ENCODE measurements at regions not wholly inside any gene's neighbourhood (a gene's known extent, or its start where the extent isn't known, plus 50 kb on each side); places are given as distances from the start of the nearest gene placed in this dataset.
"Not testable (repeated sequence)": the region's sequence is repeated elsewhere in the genome, so short reads cannot be mapped to it uniquely, and the experiment has no call there.

DNA sequence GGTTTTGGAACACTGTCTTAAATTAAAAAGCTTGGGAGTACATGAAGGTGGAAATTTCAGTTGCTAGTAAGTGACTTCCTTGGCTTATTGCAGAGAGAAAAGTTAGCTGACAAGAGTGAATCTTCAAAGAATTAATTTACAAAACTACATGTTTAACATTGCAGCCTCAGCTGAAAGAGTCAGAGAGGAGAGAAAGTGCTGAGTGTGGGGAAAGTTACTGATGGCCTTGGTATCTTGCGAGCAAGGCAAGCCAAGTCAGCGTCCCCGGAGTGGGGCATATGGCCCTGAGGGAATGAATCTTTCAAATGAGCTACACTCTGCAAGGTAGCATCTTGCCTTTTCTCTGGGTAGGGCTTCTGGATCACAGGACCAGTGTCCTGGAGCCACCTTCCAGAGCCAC is 131.3 kb downstream of the LPIN1 start:
- no peak for DNase-seq (ENCODE audit: low spot score)

DNA sequence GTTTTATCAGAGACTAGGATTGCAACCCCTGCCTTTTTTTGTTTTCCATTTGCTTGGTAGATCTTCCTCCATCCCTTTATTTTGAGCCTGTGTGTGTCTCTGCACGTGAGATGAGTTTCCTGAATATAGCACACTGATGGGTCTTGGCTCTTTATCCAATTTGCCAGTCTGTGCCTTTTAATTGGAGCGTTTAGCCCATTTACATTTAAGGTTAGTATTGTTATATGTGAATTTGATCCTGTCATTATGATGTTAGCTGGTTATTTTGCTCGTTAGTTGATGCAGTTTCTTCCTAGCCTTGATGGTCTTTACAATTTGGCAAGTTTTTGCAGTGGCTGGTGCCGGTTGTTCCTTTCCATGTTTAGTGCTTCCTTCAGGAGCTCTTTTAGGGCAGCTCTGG is 138.8 kb downstream of the LPIN1 start:
- not testable (repeated sequence) for DNase-seq (ENCODE audit: low spot score)

DNA sequence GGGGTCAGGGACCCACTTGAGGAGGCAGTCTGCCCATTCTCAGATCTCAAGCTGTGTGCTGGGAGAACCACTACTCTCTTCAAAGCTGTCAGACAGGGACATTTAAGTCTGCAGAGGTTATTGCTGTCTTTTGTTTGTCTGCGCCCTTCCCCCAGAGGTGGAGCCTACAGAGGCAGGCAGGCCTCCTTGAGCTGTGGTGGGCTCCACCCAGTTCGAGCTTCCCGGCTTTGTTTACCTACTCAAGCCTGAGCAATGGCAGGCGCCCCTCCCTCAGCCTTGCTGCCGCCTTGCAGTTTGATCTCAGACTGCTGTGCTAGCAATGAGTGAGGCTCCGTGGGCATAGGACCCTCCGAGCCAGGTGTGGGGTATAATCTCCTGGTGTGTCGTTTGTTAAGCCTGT is 140.5 kb downstream of the LPIN1 start:
- DNase-seq (ENCODE audit: low spot score): not testable (repeated sequence)

DNA sequence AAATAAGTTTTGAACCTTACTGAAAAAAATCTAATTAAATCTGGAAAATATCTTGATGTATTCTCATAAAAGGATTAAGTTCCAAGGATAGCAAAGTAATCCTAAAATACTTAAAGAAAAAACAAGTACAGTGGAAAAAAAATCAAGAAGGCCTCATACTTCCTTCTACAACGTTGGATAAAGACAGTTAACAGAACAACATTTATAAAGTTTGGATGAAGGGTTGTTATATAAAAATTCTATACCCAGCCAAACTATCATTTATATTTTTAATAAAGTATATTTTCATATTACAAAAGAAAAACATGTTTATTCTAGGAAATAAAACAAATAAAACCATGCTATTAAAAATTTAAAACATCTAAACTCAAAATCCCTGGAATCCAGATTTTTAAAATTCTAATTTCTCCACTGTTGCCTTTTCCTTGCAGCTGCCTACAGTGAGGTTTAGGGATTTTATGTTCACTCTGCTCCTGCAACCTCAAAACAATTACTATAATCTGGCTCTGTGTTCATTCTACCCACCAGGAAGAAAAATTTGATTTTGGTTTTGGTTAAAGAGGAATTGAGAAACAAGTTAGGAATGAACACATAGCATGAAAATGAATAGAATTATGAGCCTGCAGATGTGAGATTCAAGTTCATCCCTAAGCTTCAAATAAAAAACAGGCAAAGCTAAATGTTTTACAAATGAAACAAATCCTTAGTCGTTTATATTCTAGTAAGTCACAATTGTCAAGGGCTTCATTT is 142.8 kb downstream of the LPIN1 start:
- DNase-seq (ENCODE audit: low spot score): no peak

DNA sequence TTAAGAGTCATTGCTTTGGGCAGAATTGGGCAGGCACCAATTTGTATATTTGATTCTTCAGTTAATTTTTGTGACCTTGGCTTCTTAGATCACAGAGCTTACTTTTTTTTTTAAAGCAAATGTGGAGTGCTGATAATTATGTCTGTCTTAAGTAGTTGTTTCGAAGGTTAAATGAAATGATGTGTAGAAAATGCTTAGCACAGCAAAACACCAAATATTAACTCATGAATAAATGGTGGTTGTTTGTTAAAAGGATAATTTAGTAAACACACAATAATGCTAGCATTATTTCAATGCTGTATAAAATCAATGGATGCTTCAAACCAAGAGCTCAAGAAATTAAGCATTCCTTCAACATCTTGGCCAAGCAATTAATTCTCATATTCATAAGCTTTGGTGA is 143.4 kb downstream of the LPIN1 start:
- no peak for DNase-seq (ENCODE audit: low spot score)

DNA sequence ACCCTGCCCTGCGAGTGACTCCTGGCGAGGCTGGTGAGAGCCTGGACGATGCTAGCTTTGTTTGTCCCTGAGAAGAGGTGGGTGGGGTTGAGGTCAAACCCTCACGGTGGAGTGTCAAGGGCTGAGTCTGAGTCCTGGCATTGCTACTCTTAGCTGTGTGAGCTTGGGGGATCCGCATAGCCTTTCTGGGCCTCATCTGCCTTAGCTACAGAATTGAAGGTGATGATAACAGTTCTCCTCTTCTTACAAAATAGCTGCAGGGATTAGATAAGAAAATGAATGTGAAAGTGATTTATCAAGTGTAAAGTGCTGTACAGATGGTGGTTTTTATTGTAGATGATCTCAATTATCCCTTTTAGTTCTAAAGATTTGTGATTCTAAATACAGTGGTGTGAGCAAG is 144.6 kb downstream of the LPIN1 start:
- DNase-seq (ENCODE audit: low spot score): peak; percentile 46

DNA sequence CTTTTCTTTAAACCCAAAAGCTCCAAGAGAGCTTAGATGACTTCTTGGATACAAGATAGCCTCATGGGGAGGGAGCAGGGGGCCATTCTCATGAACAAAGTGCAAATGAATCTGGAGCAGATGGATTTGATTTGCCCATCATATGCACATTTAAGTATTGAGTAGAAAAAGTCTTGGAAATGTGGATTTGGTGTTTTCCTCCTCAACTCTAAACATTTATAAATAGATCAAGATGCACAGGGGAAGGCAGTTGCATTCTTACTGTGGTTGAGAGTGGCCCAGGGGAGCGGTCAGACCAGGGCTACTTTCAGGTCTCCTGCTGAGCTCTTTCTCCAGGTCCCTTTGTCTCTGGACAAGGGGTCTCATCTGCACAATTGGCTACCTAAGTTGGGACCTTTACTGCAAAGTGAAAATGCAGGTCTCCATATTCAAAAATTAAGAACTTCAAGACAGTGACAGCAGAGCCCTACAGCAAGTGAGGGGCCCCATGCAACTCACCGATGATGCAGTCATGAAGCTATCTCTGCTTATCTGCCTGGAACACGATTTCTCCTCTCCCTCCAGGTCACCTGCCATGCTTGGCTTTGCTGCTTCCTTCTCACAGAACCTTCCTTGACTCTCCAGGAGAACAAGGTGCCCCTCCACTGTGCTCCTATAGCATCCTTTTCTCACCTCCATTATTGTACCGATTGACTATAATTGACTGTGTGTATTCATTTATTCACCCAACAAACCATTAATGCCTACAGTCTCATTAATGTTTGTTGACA is 145.4 kb downstream of the LPIN1 start:
- peak; percentile 11 for DNase-seq (ENCODE audit: low spot score)

DNA sequence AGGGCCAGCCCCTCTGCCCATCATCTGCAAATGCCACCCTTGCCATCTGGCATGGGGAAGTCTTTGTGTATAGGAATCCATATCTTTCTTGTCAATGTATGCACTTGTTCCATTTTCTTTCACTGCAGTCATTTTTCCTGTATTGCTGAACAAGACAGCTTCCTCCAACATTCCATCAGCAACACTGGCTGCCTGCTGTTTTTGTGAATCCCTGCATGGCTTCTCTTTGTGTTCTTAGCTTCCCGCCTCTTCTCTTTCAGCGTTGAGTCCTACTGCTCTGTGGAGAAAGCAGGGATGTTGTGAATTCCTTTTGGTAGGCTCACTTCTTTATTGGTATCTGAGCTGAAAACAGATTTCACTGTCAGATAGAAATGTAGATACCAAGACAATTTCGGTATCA is 150.0 kb downstream of the LPIN1 start:
- no peak for DNase-seq (ENCODE audit: low spot score)

DNA sequence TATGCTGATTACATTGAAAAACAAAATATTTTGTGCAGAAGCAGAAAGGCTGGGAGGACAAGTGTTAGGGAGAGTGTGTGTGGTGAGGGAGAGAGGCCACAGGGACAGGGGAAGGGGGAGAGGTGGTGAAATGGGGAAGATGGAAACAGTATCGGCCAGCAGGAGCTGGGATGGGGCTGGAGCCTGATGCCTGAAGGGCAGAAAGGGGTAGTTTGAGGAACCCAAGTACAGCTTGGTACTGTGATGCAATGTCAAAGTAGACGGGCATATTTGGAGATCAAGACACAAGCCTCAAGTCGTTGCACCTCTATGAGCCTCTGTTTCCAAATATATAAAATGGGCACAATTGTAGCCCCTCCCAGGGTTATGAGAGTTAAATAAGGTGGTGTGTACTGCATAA is 152.1 kb downstream of the LPIN1 start:
- no peak for DNase-seq (ENCODE audit: low spot score)

DNA sequence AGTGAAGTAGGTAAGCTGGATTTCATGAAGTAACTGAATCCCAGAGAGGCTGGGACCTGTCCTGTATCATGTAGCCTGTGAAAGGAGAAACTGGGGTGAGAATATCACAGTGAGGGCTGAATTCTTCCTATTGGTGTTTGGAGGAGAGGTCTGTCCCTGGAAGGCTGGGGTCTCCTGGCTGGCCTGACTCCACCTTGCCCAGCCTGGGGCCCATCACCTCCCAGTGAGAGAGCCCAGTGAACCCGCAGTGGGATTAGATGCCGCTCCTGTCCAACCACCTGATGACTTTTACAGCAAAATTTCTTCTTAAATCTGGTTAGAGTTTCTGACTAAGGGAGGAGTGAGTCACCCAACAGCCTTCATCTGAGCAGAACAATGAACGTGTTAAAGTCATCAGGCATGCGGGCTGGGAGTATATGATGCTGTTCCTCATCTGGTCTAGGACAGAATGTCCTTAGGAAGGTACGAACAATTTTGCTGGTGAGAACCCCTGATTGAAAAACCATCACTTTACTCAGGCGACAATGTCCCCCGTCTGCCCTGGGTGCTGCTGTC is 152.9 kb downstream of the LPIN1 start:
- no peak for DNase-seq (ENCODE audit: low spot score)

DNA sequence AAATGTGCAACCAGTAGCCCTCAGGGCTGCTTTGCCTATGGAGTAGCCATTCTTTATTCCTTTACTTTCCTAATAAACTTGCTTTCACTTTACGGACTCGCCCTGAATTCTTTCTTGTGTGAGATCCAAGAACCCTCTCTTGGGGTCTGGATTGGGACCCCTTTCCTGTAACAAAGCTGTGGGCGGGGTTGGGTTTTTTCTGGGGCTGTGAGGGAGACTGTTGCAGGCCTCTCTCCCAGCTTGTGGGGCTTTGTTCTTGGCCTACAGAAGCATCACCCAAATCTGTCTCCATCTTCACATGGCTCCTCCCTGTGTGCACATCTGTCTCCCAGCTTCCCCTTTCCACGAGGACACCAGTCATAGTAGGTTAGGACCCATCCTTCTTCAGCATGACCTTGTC is 154.5 kb downstream of the LPIN1 start:
- not testable (repeated sequence) for DNase-seq (ENCODE audit: low spot score)

DNA sequence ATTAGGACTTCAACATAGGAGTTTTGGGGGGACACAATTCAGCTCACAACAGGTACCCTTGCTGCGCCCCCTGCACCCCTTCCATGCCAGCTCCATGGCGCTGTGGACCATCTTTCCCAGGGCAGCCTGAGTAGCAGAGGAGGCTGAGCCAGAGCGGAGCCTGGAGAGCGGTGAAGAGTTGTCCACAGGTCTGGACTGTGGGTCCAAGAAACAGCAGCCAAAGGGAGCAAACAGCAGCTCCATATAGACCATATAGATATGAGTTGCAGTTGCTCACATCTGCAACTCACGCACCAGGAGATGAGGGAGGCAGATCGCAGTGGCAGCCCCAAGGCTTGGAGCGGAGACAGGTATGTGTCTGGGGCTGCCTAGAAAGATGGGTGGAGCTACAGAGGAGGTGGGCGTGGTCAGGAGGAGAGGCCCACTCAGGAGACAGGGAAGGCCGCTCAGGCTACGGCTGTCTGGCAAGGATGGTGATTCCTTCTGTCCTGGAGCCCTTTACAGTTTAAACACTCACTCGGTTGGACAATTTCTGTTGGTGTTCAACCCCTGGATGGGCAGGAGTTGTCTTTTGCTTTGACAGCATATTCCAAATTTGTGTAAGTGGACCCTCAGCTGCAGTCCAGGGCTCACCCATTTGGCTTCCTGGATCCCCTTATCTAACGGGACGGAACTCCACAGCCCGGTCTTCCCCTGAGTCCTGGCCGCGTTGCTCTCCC is 155.1 kb downstream of the LPIN1 start:
- no peak for DNase-seq (ENCODE audit: low spot score)

DNA sequence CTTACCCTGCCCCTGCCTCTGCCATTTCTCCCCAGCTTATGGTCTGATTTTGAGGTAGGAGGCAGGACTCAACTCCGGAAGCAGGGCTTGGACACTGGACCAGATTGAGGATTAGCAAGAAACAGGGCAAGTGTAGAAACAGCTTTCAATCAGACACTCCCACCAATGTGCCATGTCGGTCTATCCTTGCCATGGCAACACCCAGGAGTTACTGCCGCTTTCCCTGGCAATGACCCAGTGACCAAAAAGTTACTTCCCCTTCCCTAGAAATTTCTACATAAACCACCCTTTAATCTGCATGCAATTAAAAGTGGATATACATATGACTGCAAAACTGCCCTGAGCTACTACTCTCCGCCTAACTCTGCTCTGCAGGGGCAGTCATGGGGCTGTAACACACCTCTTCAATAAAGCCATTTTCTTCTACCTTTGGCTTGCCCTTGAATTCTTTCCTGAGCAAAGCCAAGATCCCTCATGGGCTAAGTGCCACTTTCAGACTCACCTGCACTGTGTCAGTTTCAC is 156.7 kb downstream of the LPIN1 start:
- no peak for DNase-seq (ENCODE audit: low spot score)

DNA sequence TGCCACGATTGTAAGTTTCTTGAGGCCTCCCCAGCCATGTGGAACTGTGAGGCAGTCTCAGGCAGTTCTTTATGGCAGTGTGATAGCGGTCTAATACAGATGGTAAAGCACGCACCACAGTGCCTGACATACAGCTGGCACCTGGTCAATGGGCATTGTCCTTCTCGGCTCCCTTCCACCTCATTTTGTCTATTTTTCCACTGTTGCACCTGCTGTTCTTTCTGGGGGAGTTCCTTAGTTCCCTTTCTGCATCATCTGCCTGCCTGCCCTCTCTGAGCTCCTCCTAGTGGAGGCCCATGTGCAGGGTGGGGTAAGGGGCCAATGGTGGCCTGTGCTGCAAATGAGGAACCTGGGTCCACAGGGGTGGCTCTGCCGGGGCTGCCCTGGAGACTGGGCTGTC is 157.6 kb downstream of the LPIN1 start:
- no peak for DNase-seq (ENCODE audit: low spot score)

DNA sequence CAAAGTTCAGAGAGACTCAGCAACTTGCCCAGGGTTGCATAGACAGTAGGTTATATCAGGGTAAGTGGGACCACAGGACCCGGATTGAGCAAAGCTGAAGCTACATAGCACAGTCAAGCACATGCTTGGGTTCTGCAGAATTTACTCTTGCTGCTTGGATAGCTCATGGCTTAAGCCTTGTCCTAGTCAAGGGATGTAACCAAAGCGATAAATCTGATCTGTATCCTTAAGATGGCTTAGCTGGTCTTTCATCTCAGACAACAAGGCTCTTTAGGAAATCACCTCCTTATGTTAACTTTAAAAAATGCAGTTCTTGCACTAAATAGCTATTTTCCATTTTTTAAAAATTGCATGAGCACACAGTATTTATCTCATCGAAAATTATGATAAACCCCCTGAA is 158.5 kb downstream of the LPIN1 start:
- peak; percentile 86 for DNase-seq (ENCODE audit: low spot score)

DNA sequence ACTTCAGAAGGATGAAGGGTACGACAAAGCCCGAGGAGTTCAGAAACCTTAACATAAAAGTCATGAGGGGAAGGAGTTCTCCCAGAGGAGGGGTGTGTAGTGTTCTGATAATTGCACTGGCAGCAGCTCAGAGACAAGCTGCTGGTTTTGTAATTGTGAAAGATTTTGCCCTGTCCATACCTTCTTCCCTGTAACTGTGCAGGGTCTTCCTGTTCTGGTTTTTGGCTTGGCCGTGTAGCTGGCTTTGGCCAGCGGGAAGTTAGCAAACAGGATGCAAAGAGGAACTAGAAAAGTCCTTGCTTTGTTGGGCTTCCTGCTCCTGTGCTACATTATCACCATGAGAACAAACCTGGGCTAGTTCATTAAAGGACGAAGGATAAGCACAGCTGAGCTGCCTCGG is 160.8 kb downstream of the LPIN1 start:
- no peak for DNase-seq (ENCODE audit: low spot score)

DNA sequence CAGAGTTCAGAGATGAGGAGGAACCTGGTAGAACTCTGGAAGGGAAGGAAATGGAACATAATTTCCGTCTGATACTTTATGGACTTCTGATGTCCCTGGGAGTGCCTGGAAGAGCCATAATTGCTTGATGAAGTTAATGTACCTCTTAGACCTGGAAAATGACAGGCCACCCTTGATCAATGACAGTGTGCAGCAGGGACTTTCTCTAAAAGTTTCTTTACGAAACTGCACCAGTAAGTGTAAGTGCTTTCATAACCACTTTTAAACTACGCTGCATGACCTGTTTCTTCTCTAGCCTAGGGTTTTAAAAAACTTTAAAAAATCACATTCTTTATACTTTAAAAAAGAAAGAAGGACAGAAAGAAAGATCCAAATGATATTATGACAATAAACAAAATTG is 164.5 kb downstream of the LPIN1 start:
- DNase-seq (ENCODE audit: low spot score): no peak

DNA sequence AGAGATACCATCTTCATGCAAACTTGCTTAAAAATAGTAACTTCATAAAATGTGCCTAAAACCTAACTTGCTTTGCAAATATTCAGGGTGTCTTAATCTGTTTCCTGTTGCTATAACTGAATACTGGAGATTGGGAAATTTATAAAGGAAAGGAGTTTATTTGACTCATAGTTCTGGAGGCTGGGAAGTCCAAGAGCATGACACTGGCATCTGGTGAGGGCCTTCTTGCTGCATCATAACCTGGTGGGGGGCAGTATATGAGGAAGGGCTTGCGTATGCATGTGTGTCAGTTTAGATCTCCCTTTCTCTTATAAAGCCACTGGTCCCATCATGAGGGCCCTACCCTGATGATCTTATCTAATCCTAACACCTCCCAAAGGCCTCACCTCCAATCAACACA is 166.5 kb downstream of the LPIN1 start:
- no peak for DNase-seq (ENCODE audit: low spot score)

DNA sequence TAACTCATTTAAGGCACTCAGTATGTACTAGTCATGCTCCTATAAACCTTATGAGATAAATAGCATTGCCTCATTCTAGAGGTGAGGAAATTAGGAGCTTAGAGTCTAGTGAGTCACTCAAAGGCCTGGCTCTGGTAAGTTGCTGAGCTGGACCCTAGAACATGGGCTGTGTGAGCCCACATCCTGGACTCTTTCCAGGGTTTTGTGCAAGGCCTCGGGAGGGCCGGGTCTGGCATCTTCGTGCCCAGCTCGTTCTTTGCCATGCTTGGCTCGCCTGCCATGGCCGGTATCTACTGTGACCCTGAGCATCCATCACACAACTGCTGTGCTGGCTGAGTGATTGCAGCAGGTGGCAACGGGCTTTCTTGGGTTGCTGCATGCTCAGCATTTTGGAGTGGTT is 168.0 kb downstream of the LPIN1 start:
- DNase-seq (ENCODE audit: low spot score): no peak

DNA sequence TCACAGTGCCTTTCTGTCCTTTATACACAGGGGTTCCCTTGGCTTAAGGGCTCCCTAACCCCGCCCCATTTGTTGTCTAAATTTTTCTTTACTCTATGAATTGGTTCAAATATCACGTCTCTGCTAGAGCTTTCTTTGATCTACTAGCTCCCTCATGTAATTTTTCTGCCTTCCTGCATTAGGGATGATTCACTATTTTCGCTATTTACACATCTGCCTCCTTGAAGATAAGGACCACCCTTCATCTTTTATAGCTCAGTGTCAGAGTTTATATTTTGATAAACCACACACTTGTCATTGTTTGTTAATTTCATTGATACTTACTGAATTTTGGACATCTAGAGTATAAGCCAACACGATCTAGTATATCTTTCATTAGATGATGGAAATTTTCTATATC is 169.2 kb downstream of the LPIN1 start:
- DNase-seq (ENCODE audit: low spot score): no peak

DNA sequence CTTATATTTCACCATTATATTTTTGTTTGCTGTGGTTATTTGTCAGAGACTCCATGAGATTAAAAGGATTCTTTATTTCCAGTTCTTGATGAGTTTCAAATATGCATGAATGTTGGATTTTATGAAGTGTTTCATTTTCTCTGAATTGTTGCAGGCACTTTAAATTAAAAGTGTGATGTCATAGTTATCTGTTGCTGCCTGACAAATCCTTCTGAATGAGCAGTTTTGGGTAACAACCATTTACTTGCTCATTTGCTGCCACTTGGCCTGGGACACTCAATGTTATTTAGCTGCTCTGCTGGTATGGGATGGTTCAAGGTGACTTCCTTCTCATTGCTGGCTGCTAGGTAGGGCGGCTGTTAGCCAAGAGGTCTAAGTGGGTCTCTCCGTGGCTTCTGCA is 173.5 kb downstream of the LPIN1 start:
- no peak for DNase-seq (ENCODE audit: low spot score)

DNA sequence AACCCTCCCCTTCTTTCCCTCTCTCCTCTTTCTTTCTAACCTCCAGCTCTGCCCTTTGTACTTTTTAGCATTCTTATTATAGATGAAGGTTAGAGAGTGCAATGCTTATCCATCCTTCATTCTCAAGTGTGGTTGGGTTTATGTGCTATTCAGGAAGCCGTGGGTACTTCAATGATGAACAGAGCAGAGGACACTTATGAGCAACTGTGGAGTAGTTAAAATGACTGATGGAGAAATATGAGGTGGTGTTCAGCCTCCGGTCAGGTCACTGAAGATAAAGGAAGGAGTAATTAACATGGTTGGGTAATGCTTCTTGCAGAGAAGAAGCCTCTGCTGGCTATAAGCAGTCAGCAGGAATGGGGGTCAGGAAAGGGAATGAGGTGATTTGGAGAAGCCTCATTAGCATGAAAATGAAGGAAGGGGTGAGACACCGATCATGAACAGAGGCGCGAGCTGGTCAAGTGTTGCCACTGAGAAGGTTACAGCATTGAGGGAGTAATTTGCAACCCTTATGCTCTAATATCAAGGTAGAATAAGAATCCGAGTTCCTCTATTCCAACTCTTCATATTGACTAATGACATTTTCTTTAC is 174.7 kb downstream of the LPIN1 start:
- no peak for DNase-seq (ENCODE audit: low spot score)
